BLaER1 treated with 17β-estradiol and CSF1 and Interleukin-3, amounts not matched to agents 10 nM and 100 nM (cell line): ENCODE measurements at regions not wholly inside any gene's neighbourhood (a gene's known extent, or its start where the extent isn't known, plus 50 kb on each side); places are given as distances from the start of the nearest gene placed in this dataset.

Experiments
- H3K27ac ChIP-seq, 11 experiments: shearing (Covaris generic); formaldehyde crosslinking; 2 replicates each; pipeline ENCODE4 v1.8.1; 2022
- H3K27me3 ChIP-seq, 11 experiments: shearing (Covaris generic); formaldehyde crosslinking; 2 replicates each; pipeline ENCODE4 v1.8.1; 2022
- H3K36me3 ChIP-seq, 11 experiments: shearing (Covaris generic); formaldehyde crosslinking; 2 replicates each; pipeline ENCODE4 v1.8.1; 2022
- H3K4me1 ChIP-seq, 10 experiments: shearing (Covaris generic); formaldehyde crosslinking; 2 replicates each; pipeline ENCODE4 v1.8.1; 2022
- H3K4me2 ChIP-seq, 11 experiments: shearing (Covaris generic); formaldehyde crosslinking; 2 replicates each; pipeline ENCODE4 v1.8.1; 2022
- H3K4me3 ChIP-seq, 10 experiments: shearing (Covaris generic); formaldehyde crosslinking; 2 replicates each; pipeline ENCODE4 v1.8.1; 2022
- H3K9ac ChIP-seq, 11 experiments: shearing (Covaris generic); formaldehyde crosslinking; 2 replicates each; pipeline ENCODE4 v1.8.1; 2022
- H3K9me3 ChIP-seq, 11 experiments: shearing (Covaris generic); formaldehyde crosslinking; replicated peaks in 1 of 11; 2 replicates each; pipeline ENCODE4 v1.8.1; 2022
- H4K20me1 ChIP-seq, 11 experiments: shearing (Covaris generic); formaldehyde crosslinking; 2 replicates each; pipeline ENCODE4 v1.8.1; 2022
- Cebpa-rat ChIP-seq, 11 experiments: shearing (Covaris generic); IDR thresholded peaks; 2 replicates each; pipeline ENCODE4 v1.8.1; 2022

DNA sequence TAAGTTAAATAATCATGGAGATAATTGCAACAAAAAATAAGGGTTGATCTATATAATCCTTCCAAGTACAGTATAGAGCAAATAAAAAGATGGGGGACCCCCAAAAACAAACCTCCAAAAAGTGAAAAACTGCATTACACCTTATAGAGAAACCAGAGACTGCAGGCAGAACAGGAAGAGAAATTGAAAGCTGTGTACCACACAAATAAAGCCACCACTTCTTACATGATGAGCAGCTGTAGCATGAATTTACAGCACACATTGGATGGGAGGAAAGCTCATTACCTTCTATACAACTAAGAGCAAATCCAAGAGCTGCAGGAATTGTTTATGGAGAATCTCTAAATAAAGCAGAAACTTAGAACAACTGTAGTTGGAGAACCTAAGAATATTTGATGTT lies 152.4 kb upstream of the PDE5A start:
- H3K4me3 ChIP-seq, result no peak overlapping the region
- no peak overlapping the region for H3K27ac ChIP-seq

DNA sequence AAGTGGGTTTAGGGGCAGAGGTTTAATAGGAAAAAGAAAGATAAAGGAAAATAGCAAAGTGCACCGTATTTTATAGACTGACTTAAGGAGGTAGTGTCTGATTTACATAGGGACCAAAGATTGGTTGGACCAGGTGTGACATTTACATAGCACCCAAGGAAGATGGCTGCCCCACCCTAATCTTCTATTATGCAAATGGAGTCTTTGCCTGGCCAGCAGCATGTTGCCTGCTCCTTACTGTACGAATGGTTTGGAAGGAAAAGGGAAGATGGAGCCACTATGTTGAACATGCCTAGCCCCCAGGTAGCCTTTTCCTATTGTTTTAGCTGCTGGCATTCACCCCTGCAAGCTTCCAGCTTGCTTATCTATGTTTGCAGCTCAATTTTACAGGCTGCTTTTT lies 146.2 kb upstream of the PDE5A start:
- Histone ChIP-seq H3K4me2 (no peak overlapping the region), H3K4me1 (no peaks in the 10 kb centered on the region), H3K36me3 (no peaks in the 10 kb centered on the region), H3K27me3 (no peaks in the 10 kb centered on the region), H4K20me1 (no peaks in the 10 kb centered on the region), H3K4me3 (no peak overlapping the region), H3K9ac (no peak overlapping the region), H3K9me3 (no peaks in the 10 kb centered on the region), H3K27ac (no peak overlapping the region)
- no peak for TF ChIP-seq Cebpa-rat (IDR thresholded peaks at IDR 0.05)

More for the DNA sequence above, 152.4 kb upstream of the PDE5A start:
- Histone ChIP-seq H3K27me3 (no peaks in the 10 kb centered on the region), H3K9ac (no peak overlapping the region), H3K4me2 (no peak overlapping the region), H3K36me3 (no peaks in the 10 kb centered on the region), H4K20me1 (no peaks in the 10 kb centered on the region), H3K9me3 (peaks cover 13 to 24% (median 18%) of the 10 kb centered on the region in 11 experiments), H3K4me1 (no peaks in the 10 kb centered on the region)
- no peak for TF ChIP-seq Cebpa-rat (IDR thresholded peaks at IDR 0.05)

DNA sequence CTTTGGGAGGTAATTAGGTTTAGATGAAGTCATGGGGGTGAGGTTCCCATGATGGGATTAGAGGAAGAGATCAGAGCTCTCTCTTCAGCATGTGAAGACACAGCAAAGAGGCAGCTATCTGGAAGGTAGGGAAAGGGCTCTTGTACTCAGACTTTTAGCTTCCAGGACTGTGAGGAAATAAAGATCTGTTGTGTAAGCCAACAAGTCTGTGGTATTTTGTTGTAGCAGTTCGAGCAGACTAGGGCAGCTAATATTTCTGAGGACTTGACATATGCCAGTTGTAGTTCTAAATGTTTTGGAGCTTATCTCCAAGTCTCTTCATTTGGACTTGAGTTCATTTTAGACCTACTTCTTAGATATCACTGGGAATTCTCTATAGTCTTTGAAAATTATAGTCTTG lies 137.3 kb upstream of the PDE5A start:
- Histone ChIP-seq H3K27me3 (no peaks in the 10 kb centered on the region), H3K27ac (no peak overlapping the region), H3K4me2 (no peak overlapping the region), H3K4me3 (no peak overlapping the region), H3K9me3 (no peaks in the 10 kb centered on the region), H4K20me1 (no peaks in the 10 kb centered on the region), H3K36me3 (no peaks in the 10 kb centered on the region), H3K4me1 (no peaks in the 10 kb centered on the region), H3K9ac (no peak overlapping the region)
- no peak for TF ChIP-seq Cebpa-rat (IDR thresholded peaks at IDR 0.05)

DNA sequence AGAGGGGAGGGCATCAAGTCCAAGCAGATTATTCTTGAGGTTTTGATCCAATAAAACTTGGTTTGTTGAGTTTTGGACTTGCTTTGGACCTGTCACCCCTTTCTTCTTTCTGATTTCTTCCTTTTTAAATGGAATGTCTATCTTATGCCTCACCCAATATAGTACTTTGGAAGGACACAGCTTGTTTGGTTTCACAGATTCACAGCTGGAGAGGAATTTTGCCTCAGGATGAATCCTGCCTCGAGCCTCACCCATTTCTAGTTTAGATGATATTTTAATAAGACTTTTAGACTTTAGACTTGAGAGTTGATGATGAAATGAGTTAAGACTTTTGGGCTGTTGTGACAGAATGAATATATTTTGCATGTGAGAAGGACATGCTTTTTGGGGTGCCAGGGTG lies 136.9 kb upstream of the PDE5A start:
- Histone ChIP-seq H3K4me1 (no peaks in the 10 kb centered on the region), H4K20me1 (no peaks in the 10 kb centered on the region), H3K27me3 (no peaks in the 10 kb centered on the region), H3K9me3 (no peaks in the 10 kb centered on the region), H3K27ac (no peak overlapping the region), H3K36me3 (no peaks in the 10 kb centered on the region), H3K4me2 (no peak overlapping the region), H3K4me3 (no peak overlapping the region), H3K9ac (no peak overlapping the region)
- no peak for TF ChIP-seq Cebpa-rat (IDR thresholded peaks at IDR 0.05)

DNA sequence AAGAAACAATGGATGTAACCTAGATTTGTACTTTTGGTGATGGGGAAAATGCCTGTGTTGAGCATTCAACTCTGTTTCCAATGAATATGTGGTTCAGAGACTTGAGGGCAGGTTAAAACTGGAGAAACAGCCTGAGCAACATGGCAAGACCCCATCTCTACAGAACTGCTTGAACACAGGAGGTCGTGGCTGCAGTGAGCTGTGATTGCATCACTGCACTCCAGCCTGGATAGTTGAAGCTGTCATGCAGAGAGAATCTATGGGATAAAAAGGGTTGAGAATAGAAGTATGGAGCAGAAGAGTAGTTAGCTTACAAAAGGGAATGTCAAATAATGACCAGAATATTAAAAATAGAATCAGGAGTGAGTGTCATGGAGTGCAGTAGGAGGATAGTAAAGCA lies 134.8 kb upstream of the PDE5A start:
- no peak for TF ChIP-seq Cebpa-rat (IDR thresholded peaks at IDR 0.05)
- H3K4me1 ChIP-seq, result no peaks in the 10 kb centered on the region
- H3K36me3 ChIP-seq, result no peaks in the 10 kb centered on the region
- H3K9me3 ChIP-seq, result no peaks in the 10 kb centered on the region
- no peaks in the 10 kb centered on the region for H3K27me3 ChIP-seq
- no peak overlapping the region for H3K4me2 ChIP-seq
- no peak overlapping the region for H3K9ac ChIP-seq
- H4K20me1 ChIP-seq, result no peaks in the 10 kb centered on the region
- no peak overlapping the region for H3K4me3 ChIP-seq
- no peak overlapping the region for H3K27ac ChIP-seq

DNA sequence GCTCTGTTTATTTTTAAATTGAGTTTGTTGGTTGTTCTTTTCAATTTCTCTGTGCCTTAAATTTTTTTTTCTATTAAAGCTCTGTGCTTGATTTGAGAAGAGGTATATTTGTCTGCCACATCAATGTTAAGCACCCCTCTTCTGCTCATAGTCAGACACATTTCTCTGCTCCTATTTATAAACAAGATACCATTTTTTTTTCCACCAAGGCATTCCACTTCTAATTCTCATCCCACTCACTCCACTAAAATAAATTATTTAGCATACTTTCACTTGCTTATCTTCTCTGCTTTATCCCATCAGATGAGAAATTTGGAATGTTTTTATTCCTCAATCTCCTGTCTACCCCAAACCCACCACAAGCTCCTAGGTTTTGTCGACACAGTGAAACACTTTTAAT lies 127.0 kb upstream of the PDE5A start:
- Histone ChIP-seq H3K27me3 (no peaks in the 10 kb centered on the region), H3K36me3 (no peaks in the 10 kb centered on the region), H3K27ac (no peak overlapping the region), H3K4me3 (no peak overlapping the region), H4K20me1 (no peaks in the 10 kb centered on the region), H3K9me3 (no peaks in the 10 kb centered on the region), H3K4me1 (no peaks in the 10 kb centered on the region), H3K4me2 (no peak overlapping the region), H3K9ac (no peak overlapping the region)
- no peak for TF ChIP-seq Cebpa-rat (IDR thresholded peaks at IDR 0.05)

DNA sequence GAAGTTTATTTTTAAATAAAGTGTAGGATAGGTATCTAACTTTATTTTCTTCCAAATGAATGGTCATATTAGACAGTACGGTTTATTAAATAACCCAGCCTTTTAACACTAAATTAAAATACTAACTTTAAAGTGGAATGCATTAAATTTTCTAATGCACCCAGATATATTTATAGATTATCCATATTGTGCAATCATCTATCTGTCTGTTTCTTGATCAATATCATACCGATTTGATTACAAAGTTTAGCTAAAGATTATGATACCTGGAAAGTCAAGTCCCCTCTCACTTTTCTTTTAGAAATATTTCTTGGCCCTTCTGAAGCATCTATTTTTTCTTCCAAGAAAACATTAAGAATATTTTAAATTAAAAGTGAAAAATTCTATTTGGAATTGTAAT lies 124.3 kb upstream of the PDE5A start:
- H3K27me3 ChIP-seq, result no peaks in the 10 kb centered on the region
- no peaks in the 10 kb centered on the region for H4K20me1 ChIP-seq
- H3K9me3 ChIP-seq, result no peaks in the 10 kb centered on the region
- no peak overlapping the region for H3K27ac ChIP-seq
- no peak for TF ChIP-seq Cebpa-rat (IDR thresholded peaks at IDR 0.05)
- no peak overlapping the region for H3K4me2 ChIP-seq
- no peaks in the 10 kb centered on the region for H3K4me1 ChIP-seq
- H3K36me3 ChIP-seq, result no peaks in the 10 kb centered on the region
- no peak overlapping the region for H3K9ac ChIP-seq
- no peak overlapping the region for H3K4me3 ChIP-seq

DNA sequence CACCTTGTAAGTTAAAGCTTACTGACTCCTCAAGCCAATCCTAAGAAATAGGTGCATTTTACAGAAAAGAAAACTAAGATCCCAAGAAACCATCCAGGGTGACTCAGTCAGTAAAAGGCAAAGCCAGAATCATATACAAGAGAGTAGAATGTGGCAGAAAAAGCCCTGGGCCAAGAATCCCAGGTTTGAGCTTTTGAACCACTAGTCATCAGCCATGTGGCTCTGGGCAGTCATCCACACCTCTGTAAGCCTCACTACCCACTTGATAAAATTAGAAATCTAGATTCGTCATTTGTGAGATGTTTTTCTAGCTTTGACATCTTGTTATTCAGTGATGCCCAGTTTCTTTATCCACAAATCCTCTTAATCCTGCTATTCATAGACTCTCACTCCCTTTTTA lies 122.2 kb upstream of the PDE5A start:
- H3K4me1 ChIP-seq, result no peaks in the 10 kb centered on the region
- H3K4me3 ChIP-seq, result no peak overlapping the region
- no peak overlapping the region for H3K4me2 ChIP-seq
- H4K20me1 ChIP-seq, result no peaks in the 10 kb centered on the region
- H3K36me3 ChIP-seq, result no peaks in the 10 kb centered on the region
- H3K27ac ChIP-seq, result no peak overlapping the region
- H3K9me3 ChIP-seq, result no peaks in the 10 kb centered on the region
- H3K9ac ChIP-seq, result no peak overlapping the region
- H3K27me3 ChIP-seq, result no peaks in the 10 kb centered on the region
- no peak for TF ChIP-seq Cebpa-rat (IDR thresholded peaks at IDR 0.05)

DNA sequence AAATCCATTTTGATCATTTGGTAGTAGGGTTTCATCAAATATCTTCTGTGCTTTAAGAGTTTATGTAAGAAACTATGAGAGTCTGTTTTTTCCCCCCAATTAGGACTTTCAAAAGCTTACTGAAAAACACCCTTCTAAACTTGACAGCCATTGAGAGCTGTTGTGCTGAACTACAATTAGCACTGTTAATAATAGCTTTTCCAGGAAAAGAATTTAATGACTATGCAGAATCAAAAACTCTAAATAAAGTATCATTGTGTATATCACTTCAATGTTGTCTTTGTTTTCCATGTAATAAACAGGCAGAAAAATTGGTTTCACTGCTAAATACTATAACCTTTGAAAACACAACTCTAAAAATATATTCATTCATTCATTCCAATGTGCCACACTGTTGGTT lies 121.4 kb upstream of the PDE5A start:
- Histone ChIP-seq H4K20me1 (no peaks in the 10 kb centered on the region), H3K4me2 (no peak overlapping the region), H3K4me1 (no peaks in the 10 kb centered on the region), H3K9me3 (no peaks in the 10 kb centered on the region), H3K27me3 (no peaks in the 10 kb centered on the region), H3K9ac (no peak overlapping the region), H3K27ac (no peak overlapping the region), H3K36me3 (no peaks in the 10 kb centered on the region), H3K4me3 (no peak overlapping the region)
- no peak for TF ChIP-seq Cebpa-rat (IDR thresholded peaks at IDR 0.05)

DNA sequence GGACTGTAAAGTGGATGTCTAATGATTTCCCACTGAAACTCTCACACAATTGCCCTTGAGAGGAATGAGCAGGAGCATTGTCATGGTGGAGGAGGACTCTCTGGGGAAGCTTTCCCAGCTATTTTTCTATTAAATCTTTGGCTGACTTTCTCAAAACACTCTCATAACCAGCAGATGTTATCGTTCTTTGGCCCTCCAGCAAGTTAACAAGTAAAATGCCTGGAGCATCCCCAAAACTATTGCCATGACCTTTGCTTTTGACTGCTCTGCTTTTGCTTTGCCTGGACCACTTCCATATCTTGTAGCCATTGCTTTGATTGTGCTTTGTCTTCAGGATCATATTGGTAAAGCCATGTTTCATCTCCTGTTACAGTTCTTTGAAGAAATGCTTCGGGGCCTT lies 120.2 kb upstream of the PDE5A start:
- no peak for TF ChIP-seq Cebpa-rat (IDR thresholded peaks at IDR 0.05)
- Histone ChIP-seq H4K20me1 (no peaks in the 10 kb centered on the region), H3K4me3 (no peak overlapping the region), H3K27me3 (no peaks in the 10 kb centered on the region), H3K4me1 (no peaks in the 10 kb centered on the region), H3K36me3 (no peaks in the 10 kb centered on the region), H3K27ac (no peak overlapping the region), H3K9ac (no peak overlapping the region), H3K9me3 (no peaks in the 10 kb centered on the region), H3K4me2 (no peak overlapping the region)

DNA sequence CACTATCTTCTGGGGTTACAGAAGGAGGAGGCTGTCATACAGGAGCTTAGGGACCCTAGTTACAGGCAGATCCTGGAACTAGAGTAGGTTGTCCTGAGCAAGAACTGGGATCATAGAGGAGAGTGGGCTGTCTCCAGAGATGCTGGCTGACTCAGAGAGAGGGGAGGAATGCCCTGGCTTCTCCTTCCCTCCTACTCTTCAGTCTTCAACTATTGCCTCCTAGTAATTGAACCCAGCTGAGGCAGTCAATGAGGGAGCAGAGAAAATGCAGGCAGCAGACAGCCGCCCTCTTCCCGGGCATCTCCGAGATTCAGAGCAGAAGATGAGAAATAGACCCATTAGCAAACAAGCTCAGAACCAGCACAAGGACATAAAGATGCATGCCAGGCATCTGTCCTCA lies 118.3 kb upstream of the PDE5A start:
- H3K36me3 ChIP-seq, result no peaks in the 10 kb centered on the region
- no peak overlapping the region for H3K4me3 ChIP-seq
- H4K20me1 ChIP-seq, result no peaks in the 10 kb centered on the region
- H3K4me1 ChIP-seq, result no peaks in the 10 kb centered on the region
- no peak overlapping the region for H3K4me2 ChIP-seq
- H3K27ac ChIP-seq, result no peak overlapping the region
- H3K9ac ChIP-seq, result no peak overlapping the region
- TF ChIP-seq Cebpa-rat (IDR thresholded peaks at IDR 0.05), result no peak
- no peaks in the 10 kb centered on the region for H3K27me3 ChIP-seq
- H3K9me3 ChIP-seq, result no peaks in the 10 kb centered on the region
